HG03097 (cell line): ENCODE measurements at regions not wholly inside any gene's neighbourhood (a gene's known extent, or its start where the extent isn't known, plus 50 kb on each side); places are given as distances from the start of the nearest gene placed in this dataset.

Experiments used
- ATAC-seq: cut with Tn5 transposase; IDR thresholded peaks from one replicate; pipeline ENCODE4 v1.9.1; 2021; ENCODE audit not compliant: unreplicated experiment, low FRiP score

DNA sequence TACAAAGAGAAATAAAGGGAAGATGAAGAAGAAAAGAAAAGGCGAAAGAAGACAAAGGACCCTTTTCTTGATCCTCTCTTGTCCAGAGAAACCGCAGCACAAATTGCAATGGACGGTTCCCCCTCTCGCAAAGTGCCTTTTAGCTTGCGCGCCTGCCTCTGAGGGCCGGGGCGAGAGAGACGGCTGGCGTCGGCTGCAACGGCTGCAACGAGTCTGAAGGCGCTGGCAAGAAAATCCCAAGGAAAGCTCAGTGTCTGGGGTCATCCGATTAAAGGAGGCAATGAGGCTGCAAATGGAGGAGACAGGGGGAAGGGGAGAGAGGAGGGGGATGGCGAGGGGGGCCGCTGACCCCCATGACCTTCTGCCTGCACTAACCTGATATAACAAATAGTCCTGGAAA, 671.5 kb downstream of the MED13L start:
- no peak for ATAC-seq

DNA sequence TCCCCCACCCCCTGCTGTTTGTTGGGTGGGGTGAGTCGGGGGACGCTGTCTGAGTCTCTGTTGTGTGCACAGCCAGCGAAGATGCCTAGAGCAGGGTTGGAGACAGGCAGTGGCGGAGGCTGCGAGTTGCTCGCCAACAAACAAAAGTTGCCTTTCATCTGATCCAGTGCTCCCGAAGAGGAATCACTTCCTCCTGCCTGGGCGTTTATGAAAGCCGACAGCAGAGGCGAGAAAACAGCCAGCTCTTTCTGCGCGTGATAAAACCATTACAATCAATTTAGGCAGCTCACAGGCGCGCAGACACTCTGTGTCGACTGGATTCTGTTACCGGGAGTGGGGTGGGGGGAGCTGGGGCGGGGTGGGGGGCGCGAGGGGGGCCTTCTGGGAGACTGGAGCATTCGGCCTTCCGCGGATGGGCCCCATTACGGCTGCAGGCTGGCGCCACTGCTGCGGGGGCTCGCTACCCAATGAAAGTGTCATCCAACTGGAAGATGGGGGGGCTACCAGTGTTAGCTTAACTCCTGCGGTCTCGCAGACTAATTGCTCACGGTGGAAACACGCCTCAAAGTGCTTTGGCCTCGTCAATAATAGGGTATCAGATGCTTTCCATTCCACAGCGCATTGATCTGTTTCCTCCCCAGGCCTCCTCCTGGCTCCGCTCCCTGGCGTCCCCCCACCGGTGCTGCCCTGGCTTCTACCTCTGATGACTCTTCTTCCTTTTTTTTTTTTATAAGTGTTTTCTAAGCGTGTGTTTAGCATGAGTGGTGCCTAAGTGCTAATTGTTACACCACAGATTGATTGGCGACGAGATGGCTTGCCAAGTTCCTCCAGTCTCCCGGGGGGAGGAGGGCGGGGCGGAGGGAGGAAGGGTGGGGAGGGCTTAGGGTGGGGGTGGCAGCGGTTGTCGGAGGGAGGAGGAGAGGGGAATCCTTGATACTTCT, 678.4 kb downstream of the MED13L start:
- ATAC-seq = no peak

DNA sequence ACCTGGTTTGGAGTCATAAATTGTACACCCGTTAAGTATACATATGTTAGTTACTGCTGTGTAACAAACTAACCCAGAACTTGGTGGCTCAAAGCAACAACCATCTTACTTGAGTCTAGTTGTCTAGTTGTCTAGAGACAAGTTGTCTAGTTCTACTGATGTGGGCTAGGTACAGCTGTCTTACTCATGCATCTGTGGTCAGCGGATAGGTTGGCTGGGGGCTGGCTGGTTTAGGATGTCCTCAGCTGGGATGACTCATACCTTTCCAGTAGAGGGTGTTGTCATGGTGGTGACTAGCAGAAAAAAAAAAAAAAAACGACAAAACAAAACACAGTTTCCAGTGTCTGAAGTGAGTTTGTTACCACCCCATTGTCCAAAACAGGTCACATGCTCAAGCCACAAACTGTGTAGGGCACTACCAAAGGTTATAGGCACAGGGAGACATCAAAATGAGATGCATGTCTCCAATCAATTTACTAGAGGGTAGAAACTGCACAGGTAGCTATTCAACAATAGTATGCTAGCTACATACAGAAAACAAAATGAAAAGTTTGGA, 680.3 kb downstream of the MED13L start:
- no peak for ATAC-seq

DNA sequence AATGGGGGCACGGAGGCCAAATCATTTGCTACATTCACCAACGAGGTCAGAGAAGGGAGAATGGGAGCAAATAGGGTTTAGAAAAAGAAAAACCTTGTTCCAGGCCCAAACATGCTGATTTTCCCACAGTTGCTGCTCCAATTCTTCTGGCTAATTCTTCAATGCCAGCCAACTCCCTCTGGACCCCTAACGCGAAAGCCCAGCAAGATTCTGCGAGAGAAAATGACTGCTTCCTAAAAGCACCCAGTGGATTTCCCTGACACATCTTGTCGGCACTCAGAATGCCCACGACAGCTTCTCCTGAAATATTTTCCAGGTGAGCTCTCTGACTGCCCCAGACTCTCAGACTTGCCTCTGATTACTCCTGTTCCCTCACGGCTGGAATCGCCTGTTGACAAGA, 689.4 kb downstream of the MED13L start:
- no peak for ATAC-seq

DNA sequence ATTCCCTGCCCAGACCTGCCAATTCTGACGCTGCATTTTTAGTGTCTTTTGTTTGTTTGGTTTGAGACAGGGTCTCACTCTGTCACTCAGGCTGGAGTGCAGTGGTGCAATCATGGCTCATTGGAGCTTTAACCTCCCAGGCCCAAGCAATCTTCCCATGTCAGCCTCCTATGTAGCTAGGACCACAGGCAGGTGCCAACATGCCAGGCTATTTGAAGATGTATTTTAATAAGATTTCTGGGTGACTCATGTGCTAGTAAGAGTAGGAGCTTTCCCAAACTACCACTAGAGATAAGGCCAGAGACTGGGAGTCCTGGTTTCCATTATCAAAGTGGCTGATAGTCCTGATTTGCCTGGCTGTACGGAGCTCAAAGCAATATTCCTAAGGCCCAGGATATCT, 693.3 kb downstream of the MED13L start:
- ATAC-seq = no peak

DNA sequence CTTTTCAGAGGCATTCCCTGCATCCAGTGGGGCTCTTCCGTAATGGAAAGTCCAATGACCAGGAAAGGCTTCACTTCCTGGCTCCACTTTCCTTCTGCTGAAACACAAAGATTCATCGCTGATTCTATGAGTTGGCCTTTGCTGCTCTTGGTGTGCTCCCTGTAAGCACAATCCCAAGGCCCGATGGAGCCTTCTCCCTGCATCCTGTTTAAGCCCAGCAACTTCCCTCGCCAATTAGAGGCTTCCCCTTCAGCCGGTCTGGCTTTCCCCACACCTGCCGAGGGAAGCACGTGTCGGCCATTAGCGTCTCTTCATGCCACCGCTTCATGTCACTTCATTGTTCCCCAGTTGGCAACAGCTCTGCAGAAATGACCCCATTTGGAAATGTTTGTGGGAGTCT, 693.9 kb downstream of the MED13L start:
- ATAC-seq = no peak

DNA sequence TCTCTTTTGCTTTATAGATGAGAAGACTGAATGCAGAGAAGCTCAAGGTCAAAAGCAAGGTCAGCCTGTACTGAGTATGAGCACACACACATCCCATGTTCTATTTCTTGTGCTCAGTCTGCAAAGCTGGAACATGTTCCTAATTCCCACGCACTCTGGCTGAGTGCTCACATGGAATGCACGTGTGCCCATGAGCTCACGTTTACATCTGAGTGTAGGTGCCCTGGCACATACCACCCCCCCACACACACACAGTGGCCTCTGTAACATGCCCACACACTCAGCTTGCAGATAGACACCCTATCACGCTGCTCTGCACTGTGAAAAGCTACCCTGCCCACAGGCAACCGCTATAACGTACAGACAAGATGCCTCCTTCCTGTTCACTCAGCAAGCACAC, 700.1 kb downstream of the MED13L start:
- no peak for ATAC-seq

DNA sequence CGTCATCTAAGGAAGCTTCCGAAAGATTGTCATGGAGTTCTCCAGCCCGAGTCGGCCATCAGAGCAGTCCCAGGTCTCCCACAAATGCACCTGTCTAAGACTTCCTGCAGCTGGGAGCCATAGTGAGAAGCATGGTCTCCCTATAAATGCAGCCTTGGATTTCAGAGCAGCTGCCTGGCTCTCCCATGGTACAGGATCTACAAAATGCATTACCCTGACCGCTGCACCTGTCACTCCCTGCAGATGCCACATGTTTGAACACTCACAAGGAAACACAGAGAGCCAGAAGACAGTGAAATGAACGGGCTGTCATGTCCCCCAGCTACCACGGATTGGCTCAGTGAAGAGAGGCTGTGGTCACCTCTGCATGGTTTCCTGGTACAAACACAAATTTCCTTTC, 702.7 kb downstream of the MED13L start:
- ATAC-seq = no peak

DNA sequence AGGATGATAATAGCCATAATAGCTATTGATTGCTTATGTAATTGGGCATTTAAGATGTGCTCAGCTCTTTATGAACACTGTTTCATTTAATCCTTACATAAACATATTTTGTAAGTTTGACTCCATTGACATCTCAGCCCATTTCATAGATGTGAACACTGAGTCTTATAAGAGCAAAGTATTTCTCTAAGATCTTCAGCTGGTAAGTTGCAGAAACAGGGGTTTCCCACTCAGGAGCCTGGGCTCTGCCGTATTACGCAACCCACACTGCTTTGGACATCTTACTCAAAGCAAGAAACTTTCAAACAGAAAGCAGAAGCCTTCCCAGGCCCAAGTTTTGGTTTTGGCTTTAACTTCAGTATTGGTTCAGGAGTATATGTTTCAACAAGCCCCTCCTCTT, 705.1 kb downstream of the MED13L start:
- ATAC-seq = no peak

DNA sequence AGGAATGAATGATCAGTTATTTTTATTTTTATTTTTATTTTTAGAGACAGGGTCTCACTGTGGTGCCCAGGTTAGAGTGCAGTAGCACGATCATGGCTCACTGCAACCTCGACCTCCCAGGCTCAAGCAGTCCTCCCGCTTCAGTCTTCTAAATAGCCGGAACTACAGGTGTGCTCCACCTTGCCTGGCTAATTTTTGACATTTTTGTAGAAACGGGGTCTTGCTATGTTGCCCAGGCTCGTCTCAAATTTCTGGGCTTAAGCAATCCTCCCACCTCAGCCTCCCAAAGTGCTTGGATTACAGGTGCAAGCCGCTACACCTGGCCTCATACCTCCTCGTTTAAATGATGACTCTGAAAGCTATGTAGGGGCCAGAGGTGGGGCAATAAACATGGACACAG, 706.0 kb downstream of the MED13L start:
- ATAC-seq = no peak

DNA sequence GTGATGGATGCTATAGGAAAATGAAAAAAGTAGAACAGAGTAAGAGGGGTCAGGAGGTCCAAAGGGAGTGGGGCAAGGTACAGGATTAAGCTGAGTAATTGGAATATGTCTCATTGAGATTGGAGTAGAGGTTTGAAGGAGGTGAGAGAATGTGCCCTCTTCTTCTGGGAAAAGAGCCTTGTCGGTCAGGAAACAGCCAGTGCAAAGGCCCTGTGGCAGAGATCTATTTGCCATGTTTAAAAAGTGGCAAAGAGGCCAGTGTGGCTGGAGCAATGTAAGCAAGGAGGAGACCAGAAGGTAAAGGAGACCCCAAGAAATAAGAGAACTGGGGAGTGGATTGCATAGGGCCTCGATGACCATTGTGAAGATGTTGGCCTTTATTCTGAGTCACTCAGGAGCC, 706.5 kb downstream of the MED13L start:
- ATAC-seq = no peak

DNA sequence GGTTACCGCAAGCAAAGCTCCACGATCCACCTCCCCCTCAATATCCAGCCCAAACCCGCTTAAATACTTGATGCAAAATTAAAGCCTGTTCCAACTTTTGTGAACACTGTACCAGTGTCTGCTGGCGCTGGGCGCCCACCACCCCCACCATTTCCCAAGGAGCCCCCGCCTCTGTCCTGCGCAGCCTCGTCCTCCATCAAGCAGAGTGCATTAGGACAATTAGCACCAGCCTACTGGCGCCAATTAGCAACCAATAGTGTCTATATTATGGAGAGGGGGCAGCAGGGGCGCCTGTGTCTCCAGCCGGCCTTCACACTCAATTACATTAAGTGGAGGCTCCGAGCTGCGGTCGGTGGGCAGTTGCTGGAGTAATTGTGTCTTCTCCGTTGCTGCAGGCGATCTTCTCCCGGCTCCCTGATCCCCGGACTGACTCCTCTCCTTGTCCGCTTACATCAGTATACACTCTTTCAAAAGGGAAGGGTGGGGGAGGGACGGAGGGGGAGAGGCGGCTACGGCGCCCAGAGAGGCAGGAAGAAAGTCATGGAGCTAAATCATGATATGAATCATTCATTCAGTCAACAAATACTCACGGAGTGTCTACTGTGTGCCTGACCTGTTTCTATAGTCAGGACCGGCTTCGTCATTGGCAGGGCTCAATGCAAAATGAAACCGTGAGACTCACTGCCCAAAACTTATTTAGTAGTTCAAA, 707.3 kb downstream of the MED13L start:
- ATAC-seq = no peak

DNA sequence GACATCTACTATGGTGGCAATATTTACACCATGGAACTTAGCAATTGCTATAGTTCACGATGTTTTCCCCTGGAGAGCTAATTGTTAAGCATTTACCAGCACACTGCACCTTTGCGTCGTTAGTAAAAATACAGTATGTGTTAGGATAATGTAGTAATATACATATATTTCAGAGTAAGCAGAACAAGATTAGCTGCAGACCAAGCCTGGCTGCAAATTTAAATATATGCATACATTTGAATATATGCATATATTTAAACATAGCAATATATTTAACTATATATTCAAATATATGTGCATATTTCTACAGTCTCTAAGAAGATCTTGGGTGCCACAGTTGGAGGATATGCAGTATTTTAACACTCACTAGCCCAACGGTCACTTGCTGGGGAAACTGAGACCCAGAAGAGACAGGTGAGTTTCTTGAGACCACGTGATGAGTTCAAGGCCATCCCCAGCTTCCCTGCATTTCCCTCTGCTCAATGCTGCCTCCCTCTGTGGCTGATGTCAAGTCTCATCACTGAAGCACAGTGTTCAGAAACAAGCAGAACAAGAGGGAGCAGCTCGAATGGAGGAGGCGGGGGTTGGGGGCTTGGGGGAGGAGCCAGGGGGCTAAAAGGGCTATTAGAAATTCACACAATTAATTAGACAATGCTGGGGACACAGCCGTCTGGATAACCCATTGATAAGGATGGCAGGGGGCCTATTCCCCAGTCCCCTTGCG, 708.0 kb downstream of the MED13L start:
- ATAC-seq = no peak

DNA sequence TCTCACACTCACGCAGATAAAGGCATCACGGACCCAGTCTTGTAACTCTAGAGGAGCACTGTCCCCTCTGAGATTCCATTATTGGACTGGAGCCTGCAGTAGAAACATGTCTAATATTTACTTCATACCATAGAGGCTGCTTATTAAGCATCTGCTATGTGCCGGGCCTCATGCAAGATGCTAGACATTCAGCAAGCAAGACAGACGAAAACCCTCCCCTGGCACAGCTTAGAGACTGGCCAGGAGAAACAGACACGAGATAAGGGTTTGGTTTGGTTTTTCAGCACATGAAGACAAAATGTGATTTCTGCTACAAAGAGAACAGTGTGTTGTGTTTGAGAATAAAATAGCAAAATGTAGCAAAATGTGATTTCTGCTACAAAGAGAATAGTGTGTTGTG, 719.2 kb downstream of the MED13L start:
- no peak for ATAC-seq

DNA sequence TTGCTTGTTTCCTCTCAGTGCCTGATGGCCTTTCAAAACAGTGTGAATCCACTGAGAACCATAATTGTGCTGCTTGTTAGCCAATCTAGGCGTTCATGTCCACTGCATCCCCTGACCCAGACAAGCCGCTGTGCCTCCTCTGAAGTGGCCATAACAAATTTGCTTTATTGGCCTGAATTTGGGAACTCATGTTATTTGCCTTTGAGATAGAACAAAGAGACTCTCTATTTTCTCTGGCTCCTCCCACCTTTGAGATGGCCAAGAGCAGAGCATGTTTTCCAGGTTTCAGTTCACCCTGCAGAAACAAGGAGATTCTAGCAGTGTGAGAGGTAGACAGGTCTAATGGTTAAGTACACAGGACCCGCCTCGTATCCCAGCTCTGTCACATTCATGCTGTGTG, 723.9 kb downstream of the MED13L start:
- no peak for ATAC-seq

DNA sequence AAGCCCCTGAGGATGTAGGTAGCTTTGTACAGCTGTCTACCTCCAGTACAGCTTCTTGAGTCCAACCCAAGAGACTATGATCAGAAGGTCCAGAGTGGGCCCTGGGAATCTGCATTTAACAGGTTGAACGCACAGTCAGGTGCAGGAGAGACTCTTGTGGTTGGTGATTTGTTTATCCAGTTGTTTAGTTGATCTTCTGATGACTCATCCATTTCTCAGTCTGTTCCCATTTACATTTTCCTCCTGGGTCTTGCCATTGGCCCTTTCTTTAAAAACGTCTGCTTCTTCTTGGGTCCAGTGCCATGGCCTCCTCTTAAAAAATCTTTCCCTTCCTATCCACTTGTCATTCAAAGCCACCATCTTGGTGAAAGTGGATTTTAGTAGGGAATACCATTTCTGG, 734.2 kb downstream of the MED13L start:
- no peak for ATAC-seq

DNA sequence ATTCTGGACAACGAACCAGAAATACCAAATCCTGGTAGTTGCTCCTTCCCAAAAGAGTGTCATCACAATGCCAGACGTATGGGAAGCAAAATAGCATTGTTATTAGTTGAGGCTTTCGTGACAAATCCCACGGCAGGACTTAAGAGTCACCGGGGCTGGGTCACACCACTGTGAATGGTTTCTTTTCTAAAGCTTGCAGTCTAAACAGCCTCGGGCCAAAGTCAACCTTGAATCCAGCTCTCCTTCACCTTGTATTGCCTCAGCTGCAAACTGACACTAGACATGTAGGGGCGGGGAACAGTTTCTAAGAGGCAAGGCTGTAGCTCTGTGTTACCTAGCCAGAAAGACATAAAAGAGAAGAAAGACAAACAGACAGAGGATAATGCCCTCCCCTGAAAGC, 734.8 kb downstream of the MED13L start:
- ATAC-seq = no peak

DNA sequence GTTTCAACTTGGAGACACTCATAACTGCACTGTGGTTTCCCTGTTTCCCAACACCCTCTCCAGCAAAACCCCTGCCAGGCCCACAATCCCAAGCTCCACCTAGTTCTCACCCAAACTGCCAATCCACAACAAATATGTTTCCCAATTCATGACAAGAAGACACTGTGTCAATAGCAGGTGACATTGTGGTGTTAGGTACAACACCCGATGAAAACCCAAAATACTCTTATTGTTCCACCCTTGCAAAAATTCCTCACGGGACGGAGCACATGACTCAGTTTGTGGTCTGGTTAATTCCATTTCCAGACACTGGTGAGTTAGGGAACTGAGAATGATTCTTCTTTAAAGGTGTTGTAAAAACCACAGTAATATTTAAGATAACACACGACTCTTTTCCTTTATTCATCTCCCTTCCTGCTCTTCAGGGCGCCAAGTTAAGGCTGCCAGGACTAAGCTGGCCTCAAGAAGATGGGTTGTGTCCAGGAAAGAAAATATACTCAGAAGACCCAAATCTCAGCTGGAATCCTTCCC, 735.5 kb downstream of the MED13L start:
- ATAC-seq = no peak

DNA sequence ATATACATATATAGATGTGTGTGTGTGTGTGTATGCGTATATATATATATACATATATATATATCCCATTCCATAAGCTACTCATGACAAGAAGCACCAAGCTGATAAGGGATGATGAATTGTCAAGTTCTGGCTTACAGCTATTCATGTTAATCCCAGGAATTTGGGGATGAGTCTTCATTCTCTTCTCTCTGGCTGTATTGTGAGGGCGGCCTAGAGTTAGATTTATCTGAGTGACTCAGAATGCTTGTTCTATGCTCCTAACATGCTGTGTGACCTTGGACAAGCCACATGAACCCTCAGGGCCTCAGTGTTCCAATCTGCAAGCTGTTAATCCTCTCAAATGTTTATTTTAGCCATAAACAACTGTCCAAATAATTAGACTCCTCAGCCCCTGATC, 749.0 kb downstream of the MED13L start:
- ATAC-seq = no peak

DNA sequence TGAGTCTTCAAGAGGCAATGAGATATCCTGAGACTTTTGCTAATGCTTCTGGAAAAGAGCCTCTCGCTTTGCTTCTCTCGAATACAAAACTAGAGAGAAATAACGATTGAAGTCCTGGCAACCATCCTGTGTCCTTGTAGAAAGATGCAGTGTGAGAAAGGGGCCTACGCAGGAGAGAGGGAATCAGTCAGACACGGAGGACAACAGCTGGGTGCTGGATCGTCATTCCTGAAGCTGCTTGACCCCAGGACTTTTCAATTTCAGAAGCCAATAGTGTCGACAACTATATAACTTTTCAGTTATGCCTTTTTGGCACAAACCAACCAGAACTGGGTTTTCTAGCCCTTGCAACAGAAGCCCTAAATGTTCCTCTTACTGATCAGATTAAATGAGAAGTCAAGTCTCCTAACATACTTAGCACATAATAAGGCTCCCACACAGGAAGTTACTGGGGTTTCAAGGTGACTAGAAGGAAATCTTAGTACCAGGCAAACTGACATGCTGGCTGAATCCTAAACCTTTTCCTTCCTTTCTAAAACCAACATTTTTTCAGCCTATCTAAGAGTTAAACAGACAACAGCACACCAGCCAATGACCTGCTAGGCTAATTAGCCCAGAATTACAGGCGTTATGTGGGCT, 755.6 kb downstream of the MED13L start:
- ATAC-seq = no peak
